Naive thymus-derived CD8-positive, alpha-beta T cell (primary cell): ENCODE measurements at regions not wholly inside any gene's neighbourhood (a gene's known extent, or its start where the extent isn't known, plus 50 kb on each side); places are given as distances from the start of the nearest gene placed in this dataset.
A peak's percentile ranks its signal among the peaks of the same experiment; 100 is the strongest.
"Not testable (repeated sequence)": the region's sequence is repeated elsewhere in the genome, so short reads cannot be mapped to it uniquely, and the experiment has no call there.

ENCODE experiments used
- ATAC-seq, 2 donors: fragments of 150-1000 bp; cut with Tn5 transposase in 1 of 2; sonication (Bioruptor Pico), chemical (Tn5 transposase) in 1 of 2; 1 replicate in 1 of 2; 2 replicates in 1 of 2; pipeline ENCODE4 v1.10.0; 2021; ENCODE audit warnings: mild to moderate bottlenecking in 2 of 2, moderate library complexity in 2 of 2
- POLR2A ChIA-PET: fragments of 350-600 bp; sonication (Branson Sonifier 250); formaldehyde crosslinking; loops from one replicate; lab custom pipeline; 2021; ENCODE audit warnings: antibody characterized with exemption; lab: Charles Lee
- DNase-seq, 10 donors: peaks; one replicate each; pipeline versions ENCODE4 v3.0.0 to v3.0.0-alpha.2; 2020 to 2022
- H3K27ac Mint-ChIP-seq, 10 donors: one replicate each; pipeline ENCODE4 v1.8.0; 2020 to 2022; ENCODE audit warnings: mild to moderate bottlenecking in 10 of 10, mixed read lengths in 10 of 10, moderate library complexity in 4 of 10, inconsistent platforms in 1 of 10
- H3K27me3 Mint-ChIP-seq, 5 donors: one replicate each; pipeline ENCODE4 v1.8.0; 2021 to 2022; ENCODE audit warnings: mixed read lengths in 5 of 5
- H3K36me3 Mint-ChIP-seq, 3 donors: one replicate each; pipeline ENCODE4 v1.8.0; 2020 to 2022; ENCODE audit warnings: mixed read lengths in 3 of 3, mild to moderate bottlenecking in 2 of 3, inconsistent platforms in 1 of 3
- H3K4me1 Mint-ChIP-seq, 4 donors: one replicate each; pipeline ENCODE4 v1.8.0; 2021 to 2022; ENCODE audit warnings: mixed read lengths in 4 of 4
- H3K4me3 Mint-ChIP-seq, 10 donors: one replicate each; pipeline ENCODE4 v1.8.0; 2020 to 2022; ENCODE audit warnings: mild to moderate bottlenecking in 10 of 10, mixed read lengths in 10 of 10, moderate library complexity in 6 of 10, inconsistent platforms in 1 of 10
- H3K9me3 Mint-ChIP-seq, 9 donors: one replicate each; pipeline ENCODE4 v1.8.0; 2020 to 2022; ENCODE audit warnings: mixed read lengths in 9 of 9, mild to moderate bottlenecking in 3 of 9, inconsistent platforms in 1 of 9, moderate library complexity in 1 of 9

DNA sequence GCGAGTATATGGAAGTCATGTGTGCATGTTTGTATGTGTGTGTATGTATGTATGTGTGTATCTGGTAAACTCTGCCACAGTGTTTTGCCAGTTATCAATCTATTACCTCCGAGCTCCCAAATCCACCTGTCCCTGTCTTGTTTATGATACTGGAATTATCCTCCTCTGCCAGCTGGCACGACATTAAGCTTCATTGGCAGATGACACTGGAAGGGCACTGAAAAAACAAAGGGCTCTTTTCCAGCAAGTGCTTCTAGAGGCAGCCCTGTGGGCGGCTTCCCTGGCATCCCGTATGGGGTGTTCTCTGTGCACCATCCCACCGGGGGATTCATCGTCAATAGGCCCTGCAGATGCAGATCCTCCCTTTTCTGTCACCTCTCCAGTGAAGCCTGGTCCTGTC is 221.5 kb downstream of the MSX2 start:
- POLR2A ChIA-PET: no interaction called here
- H3K36me3 Mint-ChIP-seq: no peaks in the 10 kb centered on the region

DNA sequence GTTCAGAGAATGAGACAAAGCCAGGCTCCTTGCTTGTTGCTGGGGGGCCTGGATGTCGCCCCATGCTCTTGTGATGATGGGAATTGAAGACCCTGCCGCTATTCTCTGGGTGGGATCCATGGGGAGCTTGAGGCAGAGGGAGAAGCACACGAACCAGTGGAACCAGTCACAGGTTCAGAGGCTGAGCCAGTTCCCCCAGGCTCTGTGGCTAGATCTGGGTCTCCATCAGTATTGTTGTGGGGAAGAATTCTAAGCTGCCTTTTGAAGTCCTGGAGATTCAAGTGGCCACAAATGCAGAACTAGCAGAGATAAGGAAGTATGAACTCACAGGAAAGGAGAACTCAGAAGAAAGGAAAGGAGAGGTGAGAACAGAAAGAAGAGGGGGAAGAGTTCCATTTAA is 219.4 kb downstream of the MSX2 start:
- Mint-ChIP-seq H3K27ac (peak overlapping the region in 1 of 10 donors; percentile 20), H3K9me3 (peaks cover 0 to 2% (median 0%) of the 10 kb centered on the region in 9 donors), H3K27me3 (peaks cover 13 to 51% (median 14%) of the 10 kb centered on the region in 5 donors), H3K4me1 (no peaks in the 10 kb centered on the region), H3K36me3 (no peaks in the 10 kb centered on the region), H3K4me3 (no peak overlapping the region)
- POLR2A ChIA-PET: no interaction called here
- ATAC-seq (no peak), DNase-seq (no peak)

More for the DNA sequence above, 221.5 kb downstream of the MSX2 start:
- no peak for DNase-seq
- Mint-ChIP-seq H3K4me3 (no peak overlapping the region), H3K4me1 (no peaks in the 10 kb centered on the region), H3K9me3 (peaks cover 0 to 2% (median 0%) of the 10 kb centered on the region in 9 donors), H3K27ac (peak overlapping the region in 1 of 10 donors; percentile 50), H3K27me3 (peaks cover 10 to 46% (median 11%) of the 10 kb centered on the region in 5 donors)
- ATAC-seq: no peak

DNA sequence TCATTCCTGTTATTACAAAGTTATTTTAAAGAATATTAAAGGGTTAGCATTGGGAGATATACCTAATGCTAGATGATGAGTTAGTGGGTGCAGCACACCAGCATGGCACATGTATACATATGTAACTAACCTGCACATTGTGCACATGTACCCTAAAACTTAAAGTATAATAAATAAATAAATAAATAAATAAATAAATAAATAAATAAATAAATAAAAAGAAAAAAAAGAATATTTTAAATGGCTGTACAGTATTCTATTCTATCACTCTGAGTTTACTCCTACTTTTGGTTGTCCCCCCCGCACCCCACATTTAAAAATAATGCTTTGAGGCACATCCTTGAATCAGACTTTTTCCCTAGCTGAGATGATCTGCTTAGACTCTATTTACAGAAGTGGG is 218.6 kb downstream of the MSX2 start:
- H3K4me1 Mint-ChIP-seq, H3K27ac Mint-ChIP-seq, H3K9me3 Mint-ChIP-seq, POLR2A ChIA-PET, DNase-seq, H3K4me3 Mint-ChIP-seq, H3K36me3 Mint-ChIP-seq, ATAC-seq: not testable (repeated sequence)
- peaks cover 10 to 53% (median 13%) of the 10 kb centered on the region in 5 donors for H3K27me3 Mint-ChIP-seq

DNA sequence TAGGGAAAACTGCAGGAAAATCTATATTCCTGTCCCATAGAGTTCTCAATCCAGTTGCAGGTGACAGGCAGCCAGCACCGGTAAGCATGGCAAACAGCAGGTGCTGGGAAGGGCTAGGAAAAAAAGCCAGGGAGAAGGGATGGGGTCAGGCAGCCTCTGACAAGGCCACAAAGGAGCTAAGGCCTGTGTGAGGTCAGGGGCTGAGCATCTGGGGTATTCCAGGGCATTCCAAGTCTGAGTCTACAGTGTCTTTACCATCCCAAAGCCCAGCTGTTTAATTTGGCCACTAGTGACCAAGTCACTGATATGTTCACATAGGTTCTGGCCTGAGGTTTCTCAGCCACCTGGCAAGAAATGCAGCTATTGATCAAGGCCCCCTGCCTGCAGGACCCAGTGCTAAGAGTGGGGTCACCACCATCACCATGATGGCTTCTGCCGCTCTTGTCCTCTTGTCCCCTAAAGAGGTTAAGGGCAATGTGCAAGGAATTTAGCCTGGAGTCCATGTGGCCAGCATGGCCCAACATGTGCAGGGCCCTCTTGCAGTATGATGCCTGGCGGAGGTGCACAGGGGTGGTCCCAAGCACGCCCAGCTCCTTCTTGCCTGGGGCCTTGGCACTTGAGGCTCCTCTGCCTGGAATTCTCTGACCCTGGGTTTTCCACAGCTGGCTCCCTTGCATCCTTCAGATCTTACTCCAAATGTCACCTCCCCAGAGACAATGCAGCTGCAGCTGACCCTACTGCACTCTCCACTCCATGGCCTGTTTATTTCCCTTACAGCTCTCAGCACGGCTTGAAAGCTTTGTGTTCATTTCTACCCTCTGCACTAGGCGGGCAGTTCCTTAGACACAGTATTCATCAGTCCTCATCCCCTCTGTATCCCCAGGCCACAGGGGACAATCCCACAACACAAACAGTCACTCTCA is 213.1 kb downstream of the MSX2 start:
- Mint-ChIP-seq H3K36me3 (no peaks in the 10 kb centered on the region), H3K27me3 (peaks cover 11 to 69% (median 20%) of the 10 kb centered on the region in 5 donors)
- POLR2A ChIA-PET: no interaction called here

DNA sequence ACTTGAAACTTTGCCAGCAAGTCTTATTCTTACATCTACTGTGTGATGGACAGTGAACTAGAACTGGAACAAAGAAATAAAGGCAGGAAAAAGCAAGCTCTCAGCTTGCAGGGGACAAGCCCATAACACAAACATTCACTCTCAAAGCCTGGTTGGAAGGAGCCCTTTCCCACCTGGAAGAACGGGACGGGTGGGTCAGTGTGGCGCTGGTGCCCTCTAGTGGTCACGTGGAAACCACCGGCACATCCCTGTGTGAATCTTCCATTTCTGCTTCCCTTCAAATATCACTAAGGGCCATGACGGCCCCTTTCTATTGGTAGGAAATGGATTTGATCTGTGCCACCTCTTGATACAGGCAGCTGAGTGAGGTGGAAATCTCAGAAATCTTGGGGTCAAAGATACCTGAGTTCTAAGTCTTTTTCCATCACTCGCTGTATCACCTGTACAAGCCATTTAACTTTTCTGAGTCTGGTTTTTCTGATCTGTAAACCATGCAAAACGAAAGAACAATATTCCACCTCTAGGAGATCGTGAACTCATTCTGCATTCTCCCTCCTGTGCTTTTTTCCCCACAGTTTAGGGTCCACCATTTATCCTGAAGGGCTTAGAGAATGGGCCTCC is 211.6 kb downstream of the MSX2 start:
- POLR2A ChIA-PET: no interaction called here
- H3K27me3 Mint-ChIP-seq: peaks cover 9 to 62% (median 18%) of the 10 kb centered on the region in 5 donors
- ATAC-seq (no peak), DNase-seq (peak in 7 of 10 donors; percentile 4 to 27 (median 23))
- no peaks in the 10 kb centered on the region for H3K4me1 Mint-ChIP-seq
- no peak overlapping the region for H3K4me3 Mint-ChIP-seq
- no peak overlapping the region for H3K27ac Mint-ChIP-seq
- H3K36me3 Mint-ChIP-seq: no peaks in the 10 kb centered on the region
- H3K9me3 Mint-ChIP-seq: peaks cover 0 to 5% (median 0%) of the 10 kb centered on the region in 9 donors

More for the DNA sequence above, 213.1 kb downstream of the MSX2 start:
- Mint-ChIP-seq H3K27ac (no peak overlapping the region), H3K9me3 (peaks cover 0 to 5% (median 0%) of the 10 kb centered on the region in 9 donors), H3K4me3 (no peak overlapping the region), H3K4me1 (no peaks in the 10 kb centered on the region)
- DNase-seq: no peak
- no peak for ATAC-seq

DNA sequence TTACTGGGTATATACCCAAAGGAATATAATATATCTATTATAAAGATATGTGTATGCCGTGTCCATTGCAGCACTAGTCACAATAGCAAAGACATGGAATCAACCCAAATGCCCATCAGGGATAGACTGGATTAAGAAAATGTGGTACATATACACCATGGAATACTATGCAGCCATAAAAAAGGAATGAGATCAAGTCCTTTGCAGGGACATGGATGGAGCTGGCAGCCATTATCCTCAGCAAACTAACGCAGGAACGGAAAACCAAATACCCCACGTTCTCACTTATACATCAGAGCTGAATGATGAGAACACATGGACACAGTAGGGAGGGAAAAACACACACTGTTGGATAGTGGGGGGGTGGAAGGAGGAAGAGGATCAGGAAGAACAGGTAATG is 206.7 kb downstream of the MSX2 start:
- H3K36me3 Mint-ChIP-seq, POLR2A ChIA-PET, H3K4me3 Mint-ChIP-seq, DNase-seq, H3K9me3 Mint-ChIP-seq, H3K27ac Mint-ChIP-seq, H3K4me1 Mint-ChIP-seq, ATAC-seq: not testable (repeated sequence)
- H3K27me3 Mint-ChIP-seq: peaks cover 5 to 34% (median 16%) of the 10 kb centered on the region in 5 donors

DNA sequence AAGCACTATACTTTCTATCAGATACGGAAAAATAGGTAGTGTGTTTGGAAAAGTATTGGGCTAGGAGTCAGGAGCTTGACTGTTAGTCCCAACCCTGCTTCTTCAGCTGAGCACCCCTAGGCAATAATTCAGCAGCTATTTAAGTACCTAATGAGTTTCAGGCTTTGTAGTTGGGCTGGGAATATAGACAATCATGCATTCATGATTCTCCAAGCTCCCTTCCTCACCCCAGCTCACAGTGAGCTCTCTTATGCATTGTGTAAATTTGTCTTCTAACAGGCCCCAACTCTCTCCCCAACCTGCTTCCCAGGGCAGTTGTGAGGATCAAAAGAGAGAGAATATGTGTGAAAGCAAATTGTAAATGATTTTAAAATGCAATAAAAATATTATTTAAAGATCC is 201.2 kb downstream of the MSX2 start:
- H3K9me3 Mint-ChIP-seq: no peaks in the 10 kb centered on the region
- POLR2A ChIA-PET: no interaction called here
- peaks cover 4 to 17% (median 6%) of the 10 kb centered on the region in 5 donors for H3K27me3 Mint-ChIP-seq
- DNase-seq (no peak), ATAC-seq (no peak)
- no peak overlapping the region for H3K4me3 Mint-ChIP-seq
- H3K4me1 Mint-ChIP-seq: peaks cover 0 to 6% (median 0%) of the 10 kb centered on the region in 4 donors
- no peak overlapping the region for H3K27ac Mint-ChIP-seq
- no peaks in the 10 kb centered on the region for H3K36me3 Mint-ChIP-seq

DNA sequence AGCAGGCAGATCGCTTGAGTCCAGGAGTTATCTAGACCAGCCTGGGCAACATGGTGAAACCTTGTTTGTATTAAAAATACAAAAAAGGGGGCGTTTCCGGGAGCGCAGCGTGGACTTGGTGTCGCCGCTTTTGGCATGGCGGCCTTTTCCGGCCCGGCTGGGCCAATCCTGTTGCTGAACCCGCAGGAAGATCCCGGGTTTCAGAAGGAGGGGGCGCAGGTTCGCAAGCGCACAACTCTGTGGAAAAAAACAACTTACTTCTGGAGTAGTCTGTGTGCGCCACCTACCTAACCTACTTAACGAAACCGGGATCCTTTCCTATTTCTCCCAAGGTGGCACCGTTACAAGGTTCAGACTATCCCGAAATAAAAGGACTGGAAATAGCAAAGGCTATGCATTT is 198.6 kb downstream of the MSX2 start:
- POLR2A ChIA-PET: no interaction called here

DNA sequence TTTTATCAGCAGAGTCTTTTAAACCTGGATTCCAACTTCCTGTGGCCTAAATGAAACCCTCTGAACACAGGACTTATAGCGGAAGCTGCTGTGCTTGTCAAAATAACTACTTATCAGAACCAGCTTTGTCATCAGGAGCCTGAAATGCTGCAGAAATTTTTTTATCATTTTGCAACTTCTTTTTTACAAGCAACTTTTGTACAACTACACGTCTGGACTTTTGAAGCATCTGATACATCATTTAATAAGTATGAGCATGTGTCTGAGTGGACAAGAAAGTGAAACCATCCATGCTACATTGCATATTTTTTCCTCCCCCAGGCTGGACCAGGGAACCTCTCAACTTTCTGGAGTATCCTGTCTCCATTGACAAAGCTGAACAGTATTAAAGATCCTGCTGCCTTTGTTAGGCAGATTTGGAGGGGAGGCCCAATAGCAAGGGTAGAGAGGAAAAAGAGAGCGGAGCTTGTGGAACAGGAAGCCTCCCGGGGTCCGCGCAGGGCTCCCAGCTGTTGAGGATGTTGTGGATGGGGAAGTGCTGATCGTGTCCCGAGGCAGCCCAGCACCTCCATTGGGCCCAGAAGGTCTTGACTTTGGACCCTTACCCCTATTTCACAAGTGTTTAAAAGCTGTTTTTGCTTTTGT is 196.6 kb downstream of the MSX2 start:
- no peak for ATAC-seq
- peaks cover 4 to 24% (median 7%) of the 10 kb centered on the region in 5 donors for H3K27me3 Mint-ChIP-seq

More for the DNA sequence above, 198.6 kb downstream of the MSX2 start:
- Mint-ChIP-seq H3K9me3 (no peaks in the 10 kb centered on the region), H3K27ac (peak overlapping the region in 1 of 10 donors; percentile 24), H3K27me3 (peaks cover 4 to 17% (median 5%) of the 10 kb centered on the region in 5 donors), H3K4me1 (peaks cover 0 to 6% (median 0%) of the 10 kb centered on the region in 4 donors), H3K36me3 (no peaks in the 10 kb centered on the region), H3K4me3 (no peak overlapping the region)
- DNase-seq (no peak), ATAC-seq (no peak)

DNA sequence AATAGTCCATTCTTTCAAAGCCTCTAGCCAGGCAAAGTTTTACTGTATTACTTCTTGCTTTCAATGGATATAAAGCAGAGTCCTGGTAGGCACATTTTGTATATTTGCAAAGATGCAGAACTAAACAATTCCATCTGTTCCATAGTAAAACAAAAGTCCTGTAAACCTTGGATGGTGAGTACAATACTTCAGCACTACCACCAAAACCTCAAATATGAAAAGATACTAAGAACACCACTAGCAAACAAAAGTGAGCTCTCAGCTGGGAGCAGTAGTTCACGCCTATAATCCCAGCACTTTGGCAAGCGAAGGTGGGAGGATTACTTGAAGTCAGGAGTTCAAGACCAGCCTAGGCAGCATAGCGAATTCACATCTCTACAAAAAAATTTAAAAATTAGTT is 195.0 kb downstream of the MSX2 start:
- no peak for DNase-seq
- H3K9me3 Mint-ChIP-seq: no peaks in the 10 kb centered on the region
- POLR2A ChIA-PET: no interaction called here
- no peaks in the 10 kb centered on the region for H3K36me3 Mint-ChIP-seq
- H3K4me3 Mint-ChIP-seq: no peak overlapping the region
- peaks cover 5 to 35% (median 12%) of the 10 kb centered on the region in 5 donors for H3K27me3 Mint-ChIP-seq
- no peak for ATAC-seq
- no peak overlapping the region for H3K27ac Mint-ChIP-seq
- H3K4me1 Mint-ChIP-seq: peaks cover 0 to 6% (median 0%) of the 10 kb centered on the region in 4 donors

More for the DNA sequence above, 196.6 kb downstream of the MSX2 start:
- no peak overlapping the region for H3K4me3 Mint-ChIP-seq
- no peaks in the 10 kb centered on the region for H3K36me3 Mint-ChIP-seq
- H3K27ac Mint-ChIP-seq: peak overlapping the region in 1 of 10 donors; percentile 41
- POLR2A ChIA-PET: no interaction called here
- no peak for DNase-seq
- peaks cover 0 to 6% (median 0%) of the 10 kb centered on the region in 4 donors for H3K4me1 Mint-ChIP-seq
- H3K9me3 Mint-ChIP-seq: no peaks in the 10 kb centered on the region

DNA sequence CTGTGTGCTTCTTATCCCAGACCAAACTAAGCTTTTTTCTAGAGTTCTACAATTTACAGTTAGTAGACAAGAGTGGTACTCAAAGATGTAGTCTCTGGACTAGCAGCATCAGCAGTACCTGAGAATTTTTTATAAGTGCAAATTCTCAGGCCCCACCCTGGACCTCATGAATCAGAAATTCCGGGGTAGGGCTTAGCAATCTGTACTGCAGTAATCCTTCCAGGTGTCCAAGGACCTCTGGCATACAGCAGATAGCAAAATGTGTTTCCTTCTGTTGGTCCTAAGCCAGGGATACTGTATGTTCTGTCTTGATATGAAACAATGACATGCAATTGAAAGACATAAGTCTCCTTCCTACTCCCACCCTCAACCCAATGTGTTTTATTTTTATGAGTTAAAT is 194.3 kb downstream of the MSX2 start:
- H3K36me3 Mint-ChIP-seq: no peaks in the 10 kb centered on the region
- peaks cover 7 to 41% (median 14%) of the 10 kb centered on the region in 5 donors for H3K27me3 Mint-ChIP-seq
- H3K4me3 Mint-ChIP-seq: no peak overlapping the region
- no peak overlapping the region for H3K27ac Mint-ChIP-seq
- no peak for ATAC-seq
- H3K4me1 Mint-ChIP-seq: peaks cover 0 to 6% (median 0%) of the 10 kb centered on the region in 4 donors
- POLR2A ChIA-PET: no interaction called here
- DNase-seq: no peak
- H3K9me3 Mint-ChIP-seq: no peaks in the 10 kb centered on the region

DNA sequence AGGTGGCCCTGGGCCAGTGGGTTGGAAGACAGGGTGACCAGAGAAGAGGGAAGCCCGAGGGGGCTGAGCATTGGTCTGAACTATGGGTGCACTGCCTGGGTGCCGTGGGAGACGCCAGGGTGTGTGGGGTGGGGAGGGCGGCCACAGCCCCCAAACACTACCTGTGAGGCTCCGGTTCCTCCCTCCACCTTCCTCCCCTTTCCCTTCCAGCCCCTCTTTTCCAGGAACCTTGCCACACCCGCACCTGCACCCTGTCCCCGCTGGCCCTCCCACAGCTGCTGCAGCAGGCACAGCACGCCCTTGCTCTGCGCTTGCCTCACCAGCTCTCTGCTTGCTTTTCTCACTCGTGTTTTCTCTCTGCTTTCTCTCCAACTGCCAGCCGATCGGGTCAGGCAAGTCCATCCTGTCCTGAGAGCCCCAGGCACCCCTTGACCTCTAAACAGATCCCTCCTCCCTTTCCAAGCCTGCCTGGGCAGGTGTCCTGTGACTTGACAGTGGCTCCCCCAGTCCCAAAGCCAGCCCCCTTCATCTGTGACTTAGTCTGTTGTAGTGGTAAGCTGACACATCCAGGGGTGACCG is 193.7 kb downstream of the MSX2 start:
- Mint-ChIP-seq H3K27me3 (peaks cover 7 to 47% (median 14%) of the 10 kb centered on the region in 5 donors), H3K9me3 (no peaks in the 10 kb centered on the region), H3K4me3 (no peak overlapping the region), H3K36me3 (no peaks in the 10 kb centered on the region), H3K4me1 (peaks cover 0 to 6% (median 0%) of the 10 kb centered on the region in 4 donors), H3K27ac (no peak overlapping the region)
- POLR2A ChIA-PET: no interaction called here
- DNase-seq: no peak
- no peak for ATAC-seq
